ENCODE measurements at regions not wholly inside any gene's neighbourhood (a gene's known extent, or its start where the extent isn't known, plus 50 kb on each side); places are given as distances from the start of the nearest gene placed in this dataset.
"Not testable (repeated sequence)": the region's sequence is repeated elsewhere in the genome, so short reads cannot be mapped to it uniquely, and the experiment has no call there.

GRCh38 chr10:15954188-15954587, 93.9 kb upstream of the MINDY3 start:
- Histone ChIP-seq H3K4me3 (ENCODE audit: low read length) (no peak overlapping the region), H2AFZ (ENCODE audit: low read length) (no peak overlapping the region), H3K79me2 (ENCODE audit: low read length) (no peaks in the 10 kb centered on the region), H3K4me2 (ENCODE audit: low read depth, low read length) (no peak overlapping the region), H3K9ac (ENCODE audit: low read length) (no peak overlapping the region), H3K4me1 (ENCODE audit: low read length) (no peaks in the 10 kb centered on the region), H3K9me2 (replicated peaks; ENCODE audit: insufficient read depth, low read length) (no peaks in the 10 kb centered on the region), H3K36me3 (replicated peaks; ENCODE audit: insufficient read depth, low read length) (no peaks in the 10 kb centered on the region), H4K20me1 (ENCODE audit: insufficient read depth, low read length) (no peaks in the 10 kb centered on the region), H3K27ac (ENCODE audit: low read length) (no peak overlapping the region), H3F3A (ENCODE audit: insufficient read depth, low read length) (no peaks in the 10 kb centered on the region), H3K9me3 (replicated peaks; ENCODE audit: insufficient read depth, low read length) (no peaks in the 10 kb centered on the region), H3K27me3 (replicated peaks; ENCODE audit: insufficient read depth, low read length) (no peaks in the 10 kb centered on the region)
- DNase-seq, result no peak
- TF ChIP-seq CTCF (IDR thresholded peaks at IDR 0.05; ENCODE audit: low read length) (no peak), EZH2 (optimal IDR thresholded peaks at IDR 0.05; ENCODE audit: low read depth, low read length) (no peak), EZH2phosphoT487 (IDR thresholded peaks at IDR 0.05; ENCODE audit: low read length) (no peak)

GRCh38 chr10:15960277-15960676, 100.0 kb upstream of the MINDY3 start:
- no peaks in the 10 kb centered on the region for H3K27me3 ChIP-seq (replicated peaks; ENCODE audit: insufficient read depth, low read length)
- no peaks in the 10 kb centered on the region for H3F3A ChIP-seq (ENCODE audit: insufficient read depth, low read length)
- no peaks in the 10 kb centered on the region for H3K36me3 ChIP-seq (replicated peaks; ENCODE audit: insufficient read depth, low read length)
- H4K20me1 ChIP-seq (ENCODE audit: insufficient read depth, low read length), result no peaks in the 10 kb centered on the region
- no peak overlapping the region for H3K4me2 ChIP-seq (ENCODE audit: low read depth, low read length)
- no peak for DNase-seq
- H2AFZ ChIP-seq (ENCODE audit: low read length), result no peak overlapping the region
- no peak overlapping the region for H3K27ac ChIP-seq (ENCODE audit: low read length)
- no peaks in the 10 kb centered on the region for H3K4me1 ChIP-seq (ENCODE audit: low read length)
- no peak overlapping the region for H3K9ac ChIP-seq (ENCODE audit: low read length)
- H3K4me3 ChIP-seq (ENCODE audit: low read length), result no peak overlapping the region
- H3K9me3 ChIP-seq (replicated peaks; ENCODE audit: insufficient read depth, low read length), result no peaks in the 10 kb centered on the region
- TF ChIP-seq EZH2phosphoT487 (IDR thresholded peaks at IDR 0.05; ENCODE audit: low read length) (no peak), EZH2 (optimal IDR thresholded peaks at IDR 0.05; ENCODE audit: low read depth, low read length) (no peak), CTCF (IDR thresholded peaks at IDR 0.05; ENCODE audit: low read length) (no peak)
- H3K9me2 ChIP-seq (replicated peaks; ENCODE audit: insufficient read depth, low read length), result no peaks in the 10 kb centered on the region
- H3K79me2 ChIP-seq (ENCODE audit: low read length), result no peaks in the 10 kb centered on the region

GRCh38 chr10:15972736-15973135, 112.4 kb upstream of the MINDY3 start:
- not testable (repeated sequence) for H3K4me3 ChIP-seq (ENCODE audit: low read length); H3F3A ChIP-seq (ENCODE audit: insufficient read depth, low read length); H3K4me2 ChIP-seq (ENCODE audit: low read depth, low read length); H3K79me2 ChIP-seq (ENCODE audit: low read length); H3K4me1 ChIP-seq (ENCODE audit: low read length); H3K9me2 ChIP-seq (replicated peaks; ENCODE audit: insufficient read depth, low read length); H2AFZ ChIP-seq (ENCODE audit: low read length); H4K20me1 ChIP-seq (ENCODE audit: insufficient read depth, low read length); H3K27ac ChIP-seq (ENCODE audit: low read length); H3K9me3 ChIP-seq (replicated peaks; ENCODE audit: insufficient read depth, low read length); DNase-seq; H3K9ac ChIP-seq (ENCODE audit: low read length); H3K36me3 ChIP-seq (replicated peaks; ENCODE audit: insufficient read depth, low read length); H3K27me3 ChIP-seq (replicated peaks; ENCODE audit: insufficient read depth, low read length)

- Histone ChIP-seq H4K20me1 (ENCODE audit: insufficient read depth, low read length) (no peaks in the 10 kb centered on the region), H3K9me2 (replicated peaks; ENCODE audit: insufficient read depth, low read length) (no peaks in the 10 kb centered on the region), H3K79me2 (ENCODE audit: low read length) (no peaks in the 10 kb centered on the region), H2AFZ (ENCODE audit: low read length) (no peak overlapping the region), H3K9me3 (replicated peaks; ENCODE audit: insufficient read depth, low read length) (no peaks in the 10 kb centered on the region), H3K27me3 (replicated peaks; ENCODE audit: insufficient read depth, low read length) (no peaks in the 10 kb centered on the region), H3K9ac (ENCODE audit: low read length) (no peak overlapping the region), H3K27ac (ENCODE audit: low read length) (no peak overlapping the region), H3K4me2 (ENCODE audit: low read depth, low read length) (no peak overlapping the region), H3F3A (ENCODE audit: insufficient read depth, low read length) (no peaks in the 10 kb centered on the region), H3K4me1 (ENCODE audit: low read length) (no peaks in the 10 kb centered on the region), H3K4me3 (ENCODE audit: low read length) (no peak overlapping the region), H3K36me3 (replicated peaks; ENCODE audit: insufficient read depth, low read length) (no peaks in the 10 kb centered on the region)
- no peak for DNase-seq
- TF ChIP-seq EZH2 (optimal IDR thresholded peaks at IDR 0.05; ENCODE audit: low read depth, low read length) (no peak), EZH2phosphoT487 (IDR thresholded peaks at IDR 0.05; ENCODE audit: low read length) (no peak), CTCF (IDR thresholded peaks at IDR 0.05; ENCODE audit: low read length) (no peak)
Observed at GRCh38 chr10:15985690-15986089, 125.4 kb upstream of the MINDY3 start.
